Loucy (cell line): ENCODE measurements at regions not wholly inside any gene's neighbourhood (a gene's known extent, or its start where the extent isn't known, plus 50 kb on each side); places are given as distances from the start of the nearest gene placed in this dataset.

ENCODE experiments used
- H2AFZ ChIP-seq: fragments of 200-600 bp; sonication (generic); 2 replicates; pipeline ENCODE4 v1.6.0; 2016; ENCODE audit warnings: antibody characterized with exemption, mild to moderate bottlenecking, low read length, moderate library complexity
- H3F3A ChIP-seq: fragments of 200-600 bp; 2 replicates; pipeline ENCODE4 v1.6.0; 2016; ENCODE audit warnings: antibody characterized with exemption, low read depth, mild to moderate bottlenecking
- H3K27me3 ChIP-seq: fragments of 200-600 bp; sonication (generic); 2 replicates; pipeline ENCODE4 v1.6.1; 2014; ENCODE audit warnings: low read length, mild to moderate bottlenecking; ENCODE audit not compliant: insufficient read depth, poor library complexity, severe bottlenecking
- H3K36me3 ChIP-seq: fragments of 200-600 bp; sonication (generic); 2 replicates; pipeline ENCODE4 v1.6.1; 2016; ENCODE audit warnings: low read length; ENCODE audit not compliant: insufficient read depth
- H3K4me1 ChIP-seq: fragments of 200-600 bp; sonication (generic); 2 replicates; pipeline ENCODE4 v1.5.1; 2014; ENCODE audit warnings: low read length, mild to moderate bottlenecking; ENCODE audit not compliant: insufficient read depth, poor library complexity, severe bottlenecking
- H3K4me2 ChIP-seq: fragments of 200-600 bp; sonication (generic); 2 replicates; pipeline ENCODE4 v1.6.0; 2014; ENCODE audit warnings: antibody characterized with exemption, low read length, low read depth, mild to moderate bottlenecking; ENCODE audit not compliant: poor library complexity, severe bottlenecking
- H3K4me3 ChIP-seq: fragments of 200-600 bp; sonication (generic); 2 replicates; pipeline ENCODE4 v1.5.1; 2014; ENCODE audit warnings: low read length, mild to moderate bottlenecking, mixed read lengths; ENCODE audit not compliant: poor library complexity, severe bottlenecking
- H3K79me2 ChIP-seq: fragments of 200-600 bp; sonication (generic); 2 replicates; pipeline ENCODE4 v1.6.1; 2014; ENCODE audit warnings: low read length; ENCODE audit not compliant: insufficient read depth
- H3K9ac ChIP-seq: fragments of 200-600 bp; sonication (generic); 2 replicates; pipeline ENCODE4 v1.6.0; 2014; ENCODE audit warnings: mild to moderate bottlenecking, low read depth, low read length, moderate library complexity; ENCODE audit not compliant: poor library complexity, severe bottlenecking
- H3K9me2 ChIP-seq: fragments of 200-600 bp; sonication (generic); replicated peaks from 2 replicates; pipeline ENCODE4 v1.6.1; 2016; ENCODE audit warnings: low read depth, low read length, mixed read lengths
- H3K9me3 ChIP-seq: fragments of 200-600 bp; sonication (generic); 2 replicates; pipeline ENCODE4 v1.6.1; 2014; ENCODE audit warnings: mild to moderate bottlenecking, antibody characterized with exemption, low read length, low read depth; ENCODE audit not compliant: insufficient read depth
- H4K20me1 ChIP-seq: fragments of 200-600 bp; sonication (generic); 2 replicates; pipeline ENCODE4 v1.6.0; 2014; ENCODE audit warnings: antibody characterized with exemption, low read length, mild to moderate bottlenecking; ENCODE audit not compliant: insufficient read depth, poor library complexity, severe bottlenecking
- CTCF ChIP-seq: fragments of 200-600 bp; sonication (generic); conservative IDR thresholded peaks from 2 replicates; pipeline ENCODE4 v1.5.1; 2014; ENCODE audit warnings: mild to moderate bottlenecking, antibody characterized with exemption, low read length
- EZH2phosphoT487 ChIP-seq: fragments of 200-600 bp; IDR thresholded peaks from 2 replicates; pipeline ENCODE4 v1.6.1; 2018; ENCODE audit warnings: antibody characterized with exemption, mild to moderate bottlenecking, moderate library complexity, borderline replicate concordance

- H3K36me3 ChIP-seq, result no peaks in the 10 kb centered on the region
- H4K20me1 ChIP-seq, result no peaks in the 10 kb centered on the region
- no peak overlapping the region for H2AFZ ChIP-seq
- H3K27me3 ChIP-seq, result no peaks in the 10 kb centered on the region
- no peaks in the 10 kb centered on the region for H3K4me1 ChIP-seq
- H3F3A ChIP-seq, result no peaks in the 10 kb centered on the region
- TF ChIP-seq CTCF, result no peak
- H3K9ac ChIP-seq, result no peak overlapping the region
- H3K4me3 ChIP-seq, result no peak overlapping the region
- H3K4me2 ChIP-seq, result no peak overlapping the region
- H3K79me2 ChIP-seq, result no peaks in the 10 kb centered on the region
- no peaks in the 10 kb centered on the region for H3K9me2 ChIP-seq
- H3K9me3 ChIP-seq, result no peaks in the 10 kb centered on the region
These were observed 321.2 kb upstream of the CCNH start for GRCh38 chr5:87733897-87734296.

- no peaks in the 10 kb centered on the region for H3K27me3 ChIP-seq
- no peaks in the 10 kb centered on the region for H3K9me3 ChIP-seq
- TF ChIP-seq CTCF (no peak), EZH2phosphoT487 (no peak)
- H4K20me1 ChIP-seq, result no peaks in the 10 kb centered on the region
- H3F3A ChIP-seq, result no peaks in the 10 kb centered on the region
- H3K9me2 ChIP-seq, result no peaks in the 10 kb centered on the region
- no peaks in the 10 kb centered on the region for H3K79me2 ChIP-seq
- H3K9ac ChIP-seq, result no peak overlapping the region
- H3K4me2 ChIP-seq, result no peak overlapping the region
- H2AFZ ChIP-seq, result no peak overlapping the region
- H3K4me3 ChIP-seq, result no peak overlapping the region
- H3K36me3 ChIP-seq, result no peaks in the 10 kb centered on the region
- H3K4me1 ChIP-seq, result no peaks in the 10 kb centered on the region
These were observed 320.4 kb upstream of the CCNH start for GRCh38 chr5:87732875-87733768.

GRCh38 chr5:87729781-87730180, 317.1 kb upstream of the CCNH start:
- Histone ChIP-seq H3K27me3 (no peaks in the 10 kb centered on the region), H2AFZ (no peak overlapping the region), H3K4me3 (no peak overlapping the region), H3K9ac (no peak overlapping the region), H3K36me3 (no peaks in the 10 kb centered on the region), H3F3A (no peaks in the 10 kb centered on the region), H4K20me1 (no peaks in the 10 kb centered on the region), H3K9me2 (no peaks in the 10 kb centered on the region), H3K9me3 (no peaks in the 10 kb centered on the region), H3K4me1 (no peaks in the 10 kb centered on the region), H3K4me2 (no peak overlapping the region), H3K79me2 (no peaks in the 10 kb centered on the region)
- TF ChIP-seq EZH2phosphoT487 (no peak), CTCF (no peak)
